ENCODE measurements at regions not wholly inside any gene's neighbourhood (a gene's known extent, or its start where the extent isn't known, plus 50 kb on each side); places are given as distances from the start of the nearest gene placed in this dataset.

GRCh38 chr7:11221984-11222383 lies 248.3 kb downstream of the PHF14 start:
- Histone ChIP-seq H3K27ac (no peak overlapping the region), H3K9me3 (no peaks in the 10 kb centered on the region), H3K4me3 (no peak overlapping the region), H3K27me3 (no peaks in the 10 kb centered on the region), H3K36me3 (no peaks in the 10 kb centered on the region), H3K4me1 (no peaks in the 10 kb centered on the region)
- WGBS = 50% methylated on average over 6 of the region's 6 CpGs
- no peak for DNase-seq (ENCODE audit: low spot score in 2 of 2)
- TF ChIP-seq POLR2AphosphoS5 (IDR thresholded peaks at IDR 0.05) = no peak
- TF ChIP-seq CTCF (IDR thresholded peaks at IDR 0.05) = no peak
- TF ChIP-seq POLR2A (IDR thresholded peaks at IDR 0.05) = no peak
- TF ChIP-seq EP300 (IDR thresholded peaks at IDR 0.05) = no peak

- no peaks in the 10 kb centered on the region for H3K36me3 ChIP-seq
- no peaks in the 10 kb centered on the region for H3K9me3 ChIP-seq
- no peak overlapping the region for H3K4me3 ChIP-seq
- no peaks in the 10 kb centered on the region for H3K27me3 ChIP-seq
- DNase-seq (ENCODE audit: low spot score in 2 of 2) = no peak
- no peak for TF ChIP-seq POLR2A (IDR thresholded peaks at IDR 0.05)
- no peak for TF ChIP-seq EP300 (IDR thresholded peaks at IDR 0.05)
- no peak for TF ChIP-seq POLR2AphosphoS5 (IDR thresholded peaks at IDR 0.05)
- no peak for TF ChIP-seq CTCF (IDR thresholded peaks at IDR 0.05)
- no peaks in the 10 kb centered on the region for H3K4me1 ChIP-seq
- no peak overlapping the region for H3K27ac ChIP-seq
Observed at GRCh38 chr7:11224535-11224934, 250.9 kb downstream of the PHF14 start.

DNA sequence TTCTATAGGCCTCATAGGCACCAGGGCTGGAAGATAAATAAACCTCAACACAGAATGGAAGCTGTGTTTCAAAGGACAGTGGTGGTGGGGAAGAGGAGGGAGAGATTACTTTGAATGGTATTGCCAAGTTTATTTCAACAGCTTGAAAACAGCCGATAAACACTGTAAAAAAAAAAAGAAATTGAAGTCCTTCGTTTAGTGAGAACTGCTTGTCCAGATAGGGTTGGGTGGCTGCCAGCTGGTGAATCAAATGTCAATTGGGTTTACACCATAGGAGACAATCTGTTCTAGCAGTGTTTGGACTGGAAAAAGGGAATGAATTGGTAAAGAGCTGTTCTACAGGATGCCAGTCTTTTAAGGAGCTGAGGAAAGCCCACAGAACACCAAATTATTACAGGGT lies 254.8 kb downstream of the PHF14 start:
- TF ChIP-seq POLR2A (IDR thresholded peaks at IDR 0.05) (no peak), POLR2AphosphoS5 (IDR thresholded peaks at IDR 0.05) (no peak), EP300 (IDR thresholded peaks at IDR 0.05) (no peak), CTCF (IDR thresholded peaks at IDR 0.05) (no peak)
- no peaks in the 10 kb centered on the region for H3K27me3 ChIP-seq
- H3K27ac ChIP-seq = no peak overlapping the region
- H3K4me1 ChIP-seq = peaks cover 5% of the 10 kb centered on the region
- H3K4me3 ChIP-seq = no peak overlapping the region
- H3K9me3 ChIP-seq = no peaks in the 10 kb centered on the region
- WGBS = 26% methylated on average over 2 of the region's 2 CpGs
- peak; percentile 82 to 85 for DNase-seq (ENCODE audit: low spot score in 2 of 2)
- H3K36me3 ChIP-seq = no peaks in the 10 kb centered on the region

- TF ChIP-seq POLR2A (IDR thresholded peaks at IDR 0.05) (no peak), EP300 (IDR thresholded peaks at IDR 0.05) (no peak), CTCF (IDR thresholded peaks at IDR 0.05) (no peak), POLR2AphosphoS5 (IDR thresholded peaks at IDR 0.05) (no peak)
- Histone ChIP-seq H3K27me3 (no peaks in the 10 kb centered on the region), H3K27ac (no peak overlapping the region), H3K36me3 (no peaks in the 10 kb centered on the region), H3K9me3 (no peaks in the 10 kb centered on the region), H3K4me1 (peaks cover 5% of the 10 kb centered on the region), H3K4me3 (no peak overlapping the region)
- DNase-seq (ENCODE audit: low spot score in 2 of 2) = no peak
- WGBS = 64% methylated on average over 1 of the region's 1 CpG
Observed at GRCh38 chr7:11231190-11231589, 257.5 kb downstream of the PHF14 start.

DNA sequence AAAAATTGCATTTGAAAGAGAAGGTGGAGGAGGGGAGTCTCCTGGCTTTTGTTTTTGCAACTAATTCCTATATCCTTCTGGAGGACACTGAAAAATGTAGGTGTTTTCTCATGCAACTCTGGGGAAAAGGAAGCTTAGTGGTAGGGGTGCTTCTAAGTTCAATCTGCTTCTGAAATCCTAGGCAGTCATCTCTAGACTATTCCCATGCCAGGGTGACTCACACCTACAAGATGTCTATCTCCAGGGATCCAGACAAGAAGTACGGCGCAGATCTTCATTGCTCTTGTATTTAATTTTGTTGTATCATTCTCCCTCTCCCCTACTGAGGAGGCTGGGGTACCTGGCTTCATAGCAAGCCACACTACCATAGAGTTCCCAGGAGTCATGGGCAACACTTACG lies 258.8 kb downstream of the PHF14 start:
- no peaks in the 10 kb centered on the region for H3K27me3 ChIP-seq
- 66% methylated on average over 3 of the region's 3 CpGs for WGBS
- H3K36me3 ChIP-seq = no peaks in the 10 kb centered on the region
- H3K4me1 ChIP-seq = peaks cover 5% of the 10 kb centered on the region
- no peak overlapping the region for H3K4me3 ChIP-seq
- DNase-seq (ENCODE audit: low spot score in 2 of 2) = no peak
- H3K27ac ChIP-seq = no peak overlapping the region
- H3K9me3 ChIP-seq = no peaks in the 10 kb centered on the region
- TF ChIP-seq EP300 (IDR thresholded peaks at IDR 0.05) (no peak), POLR2A (IDR thresholded peaks at IDR 0.05) (no peak), CTCF (IDR thresholded peaks at IDR 0.05) (no peak), POLR2AphosphoS5 (IDR thresholded peaks at IDR 0.05) (no peak)
